ENCODE measurements at regions not wholly inside any gene's neighbourhood (a gene's known extent, or its start where the extent isn't known, plus 50 kb on each side); places are given as distances from the start of the nearest gene placed in this dataset.

DNA sequence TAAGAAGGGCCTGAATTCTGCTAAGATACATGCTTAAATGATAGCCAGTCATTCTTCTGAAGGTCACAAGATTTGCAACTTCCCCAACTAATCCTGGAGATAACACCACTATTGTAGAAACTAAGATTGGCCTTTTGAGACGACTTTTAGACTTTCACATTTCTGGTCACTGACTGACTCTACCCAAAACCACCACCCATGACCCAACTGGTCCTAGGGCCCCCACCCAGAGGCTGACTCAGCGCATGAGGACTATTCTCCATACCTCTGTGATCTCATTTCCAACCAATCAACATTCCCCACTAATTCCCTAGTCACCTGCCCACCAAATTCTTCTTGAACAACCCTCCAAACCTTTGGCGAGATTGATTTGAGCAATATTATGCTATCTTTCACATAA, 1299.0 kb downstream of the CDH11 start:
- Histone ChIP-seq H3K27me3 (replicated peaks in 1 of 2; ENCODE audit: control insufficient read depth in 2 of 2, insufficient read depth in 2 of 2, low read length in 1 of 2) (no peaks in the 10 kb centered on the region), H3K9me3 (replicated peaks; ENCODE audit: control insufficient read depth, insufficient read depth, low read length) (no peaks in the 10 kb centered on the region), H3K4me1 (ENCODE audit: control insufficient read depth, insufficient read depth, low read length) (no peaks in the 10 kb centered on the region), H3K79me2 (ENCODE audit: control insufficient read depth, insufficient read depth, low read length) (no peaks in the 10 kb centered on the region), H3K4me3 (no peak overlapping the region), H3K9ac (ENCODE audit: control insufficient read depth, insufficient read depth, low read length) (no peak overlapping the region), H2AFZ (ENCODE audit: control insufficient read depth, low read depth, low read length) (no peak overlapping the region), H3K36me3 (ENCODE audit: control insufficient read depth in 2 of 2, insufficient read depth in 2 of 2, low read length in 1 of 2) (no peaks in the 10 kb centered on the region), H3K4me2 (ENCODE audit: control insufficient read depth, insufficient read depth) (no peak overlapping the region), H3K27ac (ENCODE audit: control insufficient read depth, insufficient read depth) (no peak overlapping the region), H4K20me1 (ENCODE audit: control insufficient read depth, insufficient read depth) (no peaks in the 10 kb centered on the region)
- in situ Hi-C loops (cut with MboI): no loop called here
- FAIRE-seq (no peak), ATAC-seq (no peak), DNase-seq (ENCODE audit: low read depth, low spot score) (no peak)
- ChIA-PET CTCF (no interaction called here), RAD21 (ENCODE audit: unreplicated experiment) (no interaction called here), SMC1A (ENCODE audit: uncharacterized antibody, unreplicated experiment) (no interaction called here), POLR2A (no interaction called here)
- intact Hi-C loops (cut with micrococcal nuclease; ENCODE audit: unreplicated experiment): no loop called here
- BruUV-seq (replicated peaks): no TSS peak
- WGBS (ENCODE audit: insufficient coverage, insufficient replicate concordance, low lambda C conversion rate, missing lambda C conversion rate): 17% methylated on average over 3 of the region's 3 CpGs
- TF ChIP-seq SUPT20H (IDR thresholded peaks at IDR 0.05; ENCODE audit: borderline replicate concordance, control insufficient read depth, low read depth, low read length) (no peak), CREM (IDR thresholded peaks at IDR 0.05; ENCODE audit: low read depth) (no peak), CUX1 (IDR thresholded peaks at IDR 0.05; ENCODE audit: insufficient replicate concordance, low read depth, low read length) (no peak), CBX5 (IDR thresholded peaks at IDR 0.05; ENCODE audit: low read depth) (no peak), ZZZ3 (IDR thresholded peaks at IDR 0.05; ENCODE audit: control insufficient read depth, insufficient read length, low read depth) (no peak), TCF7 (IDR thresholded peaks at IDR 0.05; ENCODE audit: borderline replicate concordance) (no peak), DPF2 (IDR thresholded peaks at IDR 0.05) (no peak), RB1 (IDR thresholded peaks at IDR 0.05; ENCODE audit: borderline replicate concordance) (no peak), ZBTB11 (CRISPR knock-in tag; IDR thresholded peaks at IDR 0.05) (no peak), RUNX3 (IDR thresholded peaks at IDR 0.05; ENCODE audit: low read length) (no peak), STAT3 (IDR thresholded peaks at IDR 0.05; ENCODE audit: low read depth, low read length) (no peak), E4F1 (IDR thresholded peaks at IDR 0.05; ENCODE audit: borderline replicate concordance, partially characterized antibody) (no peak)
- TF ChIP-seq, protein P1, sequence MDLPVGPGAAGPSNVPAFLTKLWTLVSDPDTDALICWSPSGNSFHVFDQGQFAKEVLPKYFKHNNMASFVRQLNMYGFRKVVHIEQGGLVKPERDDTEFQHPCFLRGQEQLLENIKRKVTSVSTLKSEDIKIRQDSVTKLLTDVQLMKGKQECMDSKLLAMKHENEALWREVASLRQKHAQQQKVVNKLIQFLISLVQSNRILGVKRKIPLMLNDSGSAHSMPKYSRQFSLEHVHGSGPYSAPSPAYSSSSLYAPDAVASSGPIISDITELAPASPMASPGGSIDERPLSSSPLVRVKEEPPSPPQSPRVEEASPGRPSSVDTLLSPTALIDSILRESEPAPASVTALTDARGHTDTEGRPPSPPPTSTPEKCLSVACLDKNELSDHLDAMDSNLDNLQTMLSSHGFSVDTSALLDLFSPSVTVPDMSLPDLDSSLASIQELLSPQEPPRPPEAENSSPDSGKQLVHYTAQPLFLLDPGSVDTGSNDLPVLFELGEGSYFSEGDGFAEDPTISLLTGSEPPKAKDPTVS (IDR thresholded peaks at IDR 0.05; ENCODE audit: low read depth, low read length): no peak
